ENCODE measurements at regions not wholly inside any gene's neighbourhood (a gene's known extent, or its start where the extent isn't known, plus 50 kb on each side); places are given as distances from the start of the nearest gene placed in this dataset.

DNA sequence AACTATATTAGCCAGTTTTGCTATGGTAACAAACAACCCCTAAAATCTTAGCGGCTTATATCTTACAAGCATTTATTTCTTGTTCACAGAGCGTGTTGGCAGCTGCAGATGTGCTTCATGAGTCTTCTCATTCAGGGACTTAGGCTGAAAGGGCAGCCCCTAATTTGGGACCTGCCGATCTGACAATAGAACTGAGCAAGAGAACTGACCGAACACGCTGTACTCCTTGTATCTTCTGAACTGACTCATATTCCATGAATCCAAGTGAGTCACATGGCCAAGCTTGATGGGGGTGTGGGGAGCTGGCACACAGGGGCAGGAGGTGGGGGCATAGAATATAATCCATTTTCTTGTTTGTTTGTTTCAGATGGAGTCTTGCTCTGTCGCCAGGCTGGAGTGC, 481.7 kb upstream of the CADM1 start:
- no peak overlapping the region for H3K9ac ChIP-seq (ENCODE audit: extremely low read depth, low read length, poor library complexity, severe bottlenecking)
- H3K9me3 Mint-ChIP-seq: no peaks in the 10 kb centered on the region
- peaks cover 22% of the 10 kb centered on the region for H3K4me1 Mint-ChIP-seq
- peaks cover 3% of the 10 kb centered on the region for H3K27me3 Mint-ChIP-seq (ENCODE audit: insufficient read depth)
- no peak for TF ChIP-seq CTCF (conservative IDR thresholded peaks at IDR 0.05)
- H3K4me1 ChIP-seq (ENCODE audit: control insufficient read depth, insufficient read depth, low read length): peaks cover 4% of the 10 kb centered on the region
- H3K36me3 ChIP-seq (ENCODE audit: control insufficient read depth, insufficient read depth, low read length): no peaks in the 10 kb centered on the region
- no peaks in the 10 kb centered on the region for H3K27me3 ChIP-seq (ENCODE audit: control insufficient read depth, insufficient read depth, low read length, poor library complexity, severe bottlenecking)
- no peaks in the 10 kb centered on the region for H3K9me3 ChIP-seq (ENCODE audit: control insufficient read depth, low read length)
- no peak overlapping the region for H3K27ac Mint-ChIP-seq
- 96 to 98% methylated on average over 5 to 6 of the region's 6 CpGs for WGBS, 2 experiments (ENCODE audit: insufficient coverage in 1 of 2, insufficient read length in 1 of 2)
- no peak for DNase-seq
- no peaks in the 10 kb centered on the region for H3K36me3 Mint-ChIP-seq (ENCODE audit: low read depth)
- no peak overlapping the region for H3K27ac ChIP-seq (ENCODE audit: low read depth, low read length)
- H3K4me3 ChIP-seq (ENCODE audit: low read length): no peak overlapping the region
- H3K4me3 Mint-ChIP-seq: no peak overlapping the region

DNA sequence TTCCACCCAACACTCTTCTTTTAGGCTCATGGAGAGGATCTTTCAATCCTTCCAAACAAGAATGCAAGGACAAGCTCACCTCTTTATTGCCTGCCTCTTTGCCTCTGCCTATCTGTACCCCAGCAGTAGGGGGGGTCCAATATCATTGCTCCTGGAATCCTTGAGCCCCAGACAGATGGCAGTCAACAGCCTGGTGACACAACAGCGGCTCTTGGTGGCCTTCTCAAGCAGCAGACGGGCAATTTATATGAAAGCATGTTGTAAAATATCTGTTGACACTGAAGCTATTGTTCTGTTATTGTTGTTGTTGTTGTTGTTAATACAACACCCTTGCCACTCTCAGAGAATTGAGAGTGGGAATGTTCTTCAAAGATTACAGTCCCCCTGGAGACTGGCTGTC, 480.0 kb upstream of the CADM1 start:
- no peaks in the 10 kb centered on the region for H3K36me3 Mint-ChIP-seq (ENCODE audit: low read depth)
- H3K27ac Mint-ChIP-seq: no peak overlapping the region
- no peaks in the 10 kb centered on the region for H3K9me3 Mint-ChIP-seq
- 98% methylated on average over 2 of the region's 2 CpGs; no CpG with 5 or more reads in 1 of the 2 experiments for WGBS, 2 experiments (ENCODE audit: insufficient coverage in 1 of 2, insufficient read length in 1 of 2)
- peaks cover 1% of the 10 kb centered on the region for H3K4me1 ChIP-seq (ENCODE audit: control insufficient read depth, insufficient read depth, low read length)
- no peak for TF ChIP-seq CTCF (conservative IDR thresholded peaks at IDR 0.05)
- H3K4me3 ChIP-seq (ENCODE audit: low read length): no peak overlapping the region
- peaks cover 24% of the 10 kb centered on the region for H3K4me1 Mint-ChIP-seq
- no peak overlapping the region for H3K4me3 Mint-ChIP-seq
- H3K27ac ChIP-seq (ENCODE audit: low read depth, low read length): no peak overlapping the region
- H3K9me3 ChIP-seq (ENCODE audit: control insufficient read depth, low read length): no peaks in the 10 kb centered on the region
- no peaks in the 10 kb centered on the region for H3K36me3 ChIP-seq (ENCODE audit: control insufficient read depth, insufficient read depth, low read length)
- H3K27me3 ChIP-seq (ENCODE audit: control insufficient read depth, insufficient read depth, low read length, poor library complexity, severe bottlenecking): no peaks in the 10 kb centered on the region
- no peak overlapping the region for H3K9ac ChIP-seq (ENCODE audit: extremely low read depth, low read length, poor library complexity, severe bottlenecking)
- H3K27me3 Mint-ChIP-seq (ENCODE audit: insufficient read depth): no peaks in the 10 kb centered on the region
- DNase-seq: no peak

GRCh38 chr11:115982666-115983065, 478.5 kb upstream of the CADM1 start:
- no peaks in the 10 kb centered on the region for H3K9me3 Mint-ChIP-seq
- peaks cover 21% of the 10 kb centered on the region for H3K4me1 Mint-ChIP-seq

More at GRCh38 chr11:115982666-115983065, 478.5 kb upstream of the CADM1 start:
- Histone ChIP-seq H3K27me3 (ENCODE audit: control insufficient read depth, insufficient read depth, low read length, poor library complexity, severe bottlenecking) (no peaks in the 10 kb centered on the region), H3K9ac (ENCODE audit: extremely low read depth, low read length, poor library complexity, severe bottlenecking) (no peak overlapping the region), H3K36me3 (ENCODE audit: control insufficient read depth, insufficient read depth, low read length) (no peaks in the 10 kb centered on the region), H3K4me1 (ENCODE audit: control insufficient read depth, insufficient read depth, low read length) (no peaks in the 10 kb centered on the region), H3K27ac (ENCODE audit: low read depth, low read length) (no peak overlapping the region), H3K4me3 (ENCODE audit: low read length) (no peak overlapping the region), H3K9me3 (ENCODE audit: control insufficient read depth, low read length) (no peaks in the 10 kb centered on the region)
- DNase-seq: no peak
- H3K4me3 Mint-ChIP-seq: no peak overlapping the region
- 92 to 94% methylated on average over 3 to 4 of the region's 4 CpGs for WGBS, 2 experiments (ENCODE audit: insufficient coverage in 1 of 2, insufficient read length in 1 of 2)
- no peak for TF ChIP-seq CTCF (conservative IDR thresholded peaks at IDR 0.05)
- H3K36me3 Mint-ChIP-seq (ENCODE audit: low read depth): no peaks in the 10 kb centered on the region
- no peaks in the 10 kb centered on the region for H3K27me3 Mint-ChIP-seq (ENCODE audit: insufficient read depth)
- no peak overlapping the region for H3K27ac Mint-ChIP-seq

All from endodermal cell (in vitro differentiated cells).